ENCODE measurements at regions not wholly inside any gene's neighbourhood (a gene's known extent, or its start where the extent isn't known, plus 50 kb on each side); places are given as distances from the start of the nearest gene placed in this dataset.
A peak's percentile ranks its signal among the peaks of the same experiment; 100 is the strongest.
"Not testable (repeated sequence)": the region's sequence is repeated elsewhere in the genome, so short reads cannot be mapped to it uniquely, and the experiment has no call there.

DNA sequence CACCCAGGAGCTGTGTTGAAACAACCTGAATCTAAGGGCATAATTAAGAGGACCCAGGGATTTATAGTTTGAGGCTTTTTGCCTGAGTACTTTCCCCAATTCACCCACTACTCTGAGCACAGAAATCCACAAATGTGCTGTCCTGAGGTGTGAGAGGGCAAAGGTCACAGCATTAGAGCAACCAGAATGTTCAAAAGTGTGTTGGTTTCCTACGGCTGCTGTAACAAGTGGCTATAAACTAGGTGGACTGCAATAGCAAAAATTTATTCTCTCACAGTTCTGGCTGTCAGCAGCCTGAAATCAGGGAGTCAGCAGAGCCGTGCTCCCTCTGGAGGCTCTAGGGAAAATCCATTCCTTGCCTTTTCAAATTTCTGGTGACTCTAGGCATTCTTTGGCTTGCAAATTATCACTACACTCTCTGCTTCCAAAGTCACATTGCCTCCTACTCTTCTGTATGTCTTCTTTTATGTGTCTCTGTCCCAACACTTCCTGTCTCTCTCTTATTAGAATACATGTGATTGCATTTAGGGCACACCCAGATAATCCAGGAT, 91.4 kb upstream of the TACR1 start:
- no peaks in the 10 kb centered on the region for H3K36me3 ChIP-seq (ENCODE audit: insufficient read depth, low read length)
- TF ChIP-seq, protein P1, sequence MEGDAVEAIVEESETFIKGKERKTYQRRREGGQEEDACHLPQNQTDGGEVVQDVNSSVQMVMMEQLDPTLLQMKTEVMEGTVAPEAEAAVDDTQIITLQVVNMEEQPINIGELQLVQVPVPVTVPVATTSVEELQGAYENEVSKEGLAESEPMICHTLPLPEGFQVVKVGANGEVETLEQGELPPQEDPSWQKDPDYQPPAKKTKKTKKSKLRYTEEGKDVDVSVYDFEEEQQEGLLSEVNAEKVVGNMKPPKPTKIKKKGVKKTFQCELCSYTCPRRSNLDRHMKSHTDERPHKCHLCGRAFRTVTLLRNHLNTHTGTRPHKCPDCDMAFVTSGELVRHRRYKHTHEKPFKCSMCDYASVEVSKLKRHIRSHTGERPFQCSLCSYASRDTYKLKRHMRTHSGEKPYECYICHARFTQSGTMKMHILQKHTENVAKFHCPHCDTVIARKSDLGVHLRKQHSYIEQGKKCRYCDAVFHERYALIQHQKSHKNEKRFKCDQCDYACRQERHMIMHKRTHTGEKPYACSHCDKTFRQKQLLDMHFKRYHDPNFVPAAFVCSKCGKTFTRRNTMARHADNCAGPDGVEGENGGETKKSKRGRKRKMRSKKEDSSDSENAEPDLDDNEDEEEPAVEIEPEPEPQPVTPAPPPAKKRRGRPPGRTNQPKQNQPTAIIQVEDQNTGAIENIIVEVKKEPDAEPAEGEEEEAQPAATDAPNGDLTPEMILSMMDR (IDR thresholded peaks at IDR 0.05; ENCODE audit: extremely low read depth, low read depth, low read length): peak; percentile 55

DNA sequence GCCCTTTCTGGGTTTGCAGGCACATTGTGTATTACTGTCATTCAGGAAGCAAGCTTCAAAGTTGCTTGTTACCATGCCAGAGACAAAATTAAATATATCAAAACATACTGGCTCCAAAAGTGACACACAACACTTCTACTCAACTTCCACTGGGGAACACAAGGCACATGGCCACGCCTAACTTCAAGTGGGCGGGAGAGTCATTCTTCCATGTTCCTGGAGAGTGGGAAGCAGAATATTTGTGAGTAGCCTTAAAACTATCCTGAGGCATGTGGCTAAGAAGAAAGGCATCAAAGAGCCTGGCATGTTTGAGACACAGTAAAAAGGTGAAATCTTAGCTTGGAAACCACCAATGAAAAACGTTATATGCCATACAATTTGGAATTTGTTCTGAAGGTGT, 90.5 kb upstream of the TACR1 start:
- no peak overlapping the region for H3K4me3 ChIP-seq (ENCODE audit: insufficient read depth, low read length)
- no peak overlapping the region for H3K27ac ChIP-seq (ENCODE audit: low read depth, low read length)
- H4K20me1 ChIP-seq (ENCODE audit: insufficient read depth, low read length): no peaks in the 10 kb centered on the region
- H3K9me3 ChIP-seq (ENCODE audit: low read depth, low read length): no peaks in the 10 kb centered on the region
- H3K4me1 ChIP-seq (ENCODE audit: insufficient read depth, low read length): peaks cover 24% of the 10 kb centered on the region
- no peak for DNase-seq (ENCODE audit: insufficient read length, low spot score, missing footprints)
- no peaks in the 10 kb centered on the region for H3K27me3 ChIP-seq (ENCODE audit: insufficient read depth, low read length)
- no peaks in the 10 kb centered on the region for H3K36me3 ChIP-seq (ENCODE audit: insufficient read depth, low read length)
- no peaks in the 10 kb centered on the region for H3K79me2 ChIP-seq (ENCODE audit: insufficient read depth, low read length)
- no peak overlapping the region for H2AFZ ChIP-seq (ENCODE audit: low read length)
- peak overlapping the region; percentile 40 for H3K4me2 ChIP-seq (ENCODE audit: insufficient read depth, low read length)
- TF ChIP-seq, protein P1 (IDR thresholded peaks at IDR 0.05; ENCODE audit: extremely low read depth, low read depth, low read length): no peak

More for the DNA sequence above, 91.4 kb upstream of the TACR1 start:
- Histone ChIP-seq H3K79me2 (ENCODE audit: insufficient read depth, low read length) (no peaks in the 10 kb centered on the region), H3K27me3 (ENCODE audit: insufficient read depth, low read length) (no peaks in the 10 kb centered on the region), H3K4me3 (ENCODE audit: insufficient read depth, low read length) (no peak overlapping the region), H3K4me1 (ENCODE audit: insufficient read depth, low read length) (peaks cover 24% of the 10 kb centered on the region), H2AFZ (ENCODE audit: low read length) (no peak overlapping the region), H3K9me3 (ENCODE audit: low read depth, low read length) (no peaks in the 10 kb centered on the region), H3K27ac (ENCODE audit: low read depth, low read length) (no peak overlapping the region), H4K20me1 (ENCODE audit: insufficient read depth, low read length) (no peaks in the 10 kb centered on the region), H3K4me2 (ENCODE audit: insufficient read depth, low read length) (no peak overlapping the region)
- DNase-seq (ENCODE audit: insufficient read length, low spot score, missing footprints): no peak

DNA sequence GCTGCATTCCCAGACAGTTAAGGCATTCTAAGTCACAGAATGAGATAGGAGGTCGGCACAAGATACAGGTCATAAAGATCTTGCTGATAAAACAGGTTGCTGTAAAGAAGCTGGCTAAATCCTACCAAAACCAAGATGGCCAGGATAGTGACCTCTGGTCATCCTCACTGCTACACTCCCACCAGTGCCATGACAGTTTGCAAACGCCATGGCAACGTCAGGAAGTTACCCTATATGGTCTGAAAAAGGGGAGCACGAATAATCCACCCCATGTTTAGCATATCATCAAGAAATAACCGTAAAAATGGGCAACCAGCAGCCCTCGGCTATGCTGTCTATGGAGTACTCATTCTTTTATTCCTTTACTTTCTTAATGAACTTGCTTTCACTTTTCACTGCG, 89.9 kb upstream of the TACR1 start:
- not testable (repeated sequence) for H3K9me3 ChIP-seq (ENCODE audit: low read depth, low read length)

DNA sequence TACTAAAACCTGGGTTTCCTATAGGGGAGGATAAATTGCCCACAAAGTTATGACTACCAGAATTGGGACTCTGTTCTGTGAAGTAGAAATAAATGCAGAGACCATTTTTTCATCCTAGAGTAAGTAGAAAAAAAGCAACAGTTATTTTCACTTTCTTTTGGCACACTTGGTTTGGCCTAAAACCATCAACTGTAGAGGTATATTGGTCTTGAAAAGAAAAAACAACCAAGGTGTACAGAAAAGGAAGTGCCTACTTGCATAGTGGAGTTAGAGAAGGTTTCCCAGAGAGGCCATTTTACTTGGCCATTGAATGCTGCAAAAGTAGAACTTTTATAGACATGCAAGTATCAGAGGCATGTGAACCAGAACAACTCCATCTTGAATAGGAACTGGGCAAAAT, 89.4 kb upstream of the TACR1 start:
- no peak overlapping the region for H3K4me3 ChIP-seq (ENCODE audit: insufficient read depth, low read length)
- no peak overlapping the region for H3K27ac ChIP-seq (ENCODE audit: low read depth, low read length)
- H3K36me3 ChIP-seq (ENCODE audit: insufficient read depth, low read length): no peaks in the 10 kb centered on the region
- H3K4me2 ChIP-seq (ENCODE audit: insufficient read depth, low read length): no peak overlapping the region
- H3K79me2 ChIP-seq (ENCODE audit: insufficient read depth, low read length): no peaks in the 10 kb centered on the region
- H3K9me3 ChIP-seq (ENCODE audit: low read depth, low read length): no peaks in the 10 kb centered on the region
- no peaks in the 10 kb centered on the region for H4K20me1 ChIP-seq (ENCODE audit: insufficient read depth, low read length)
- H2AFZ ChIP-seq (ENCODE audit: low read length): no peak overlapping the region
- TF ChIP-seq, protein P1 (IDR thresholded peaks at IDR 0.05; ENCODE audit: extremely low read depth, low read depth, low read length): no peak
- H3K4me1 ChIP-seq (ENCODE audit: insufficient read depth, low read length): peaks cover 24% of the 10 kb centered on the region
- no peak for DNase-seq (ENCODE audit: insufficient read length, low spot score, missing footprints)
- H3K27me3 ChIP-seq (ENCODE audit: insufficient read depth, low read length): no peaks in the 10 kb centered on the region

More for the DNA sequence above, 89.9 kb upstream of the TACR1 start:
- H3K4me3 ChIP-seq (ENCODE audit: insufficient read depth, low read length); H3K27me3 ChIP-seq (ENCODE audit: insufficient read depth, low read length); H4K20me1 ChIP-seq (ENCODE audit: insufficient read depth, low read length); H3K27ac ChIP-seq (ENCODE audit: low read depth, low read length); H3K36me3 ChIP-seq (ENCODE audit: insufficient read depth, low read length); H3K79me2 ChIP-seq (ENCODE audit: insufficient read depth, low read length); DNase-seq (ENCODE audit: insufficient read length, low spot score, missing footprints): not testable (repeated sequence)
- Histone ChIP-seq H3K4me2 (ENCODE audit: insufficient read depth, low read length) (peak overlapping the region; percentile 40), H2AFZ (ENCODE audit: low read length) (peak overlapping the region; percentile 27), H3K4me1 (ENCODE audit: insufficient read depth, low read length) (peaks cover 24% of the 10 kb centered on the region)
